Erythroblast (primary cell): ENCODE measurements at regions not wholly inside any gene's neighbourhood (a gene's known extent, or its start where the extent isn't known, plus 50 kb on each side); places are given as distances from the start of the nearest gene placed in this dataset.

ENCODE experiments used
- DNase-seq, 2 experiments: peaks; one replicate each; lab custom pipeline; 2025; lab: John Stamatoyannopoulos, UW
- GATA1 ChIP-seq: IDR thresholded peaks from 2 replicates; pipeline ENCODE4 v1.6.1; 2011; ENCODE audit warnings: low read depth, mild to moderate bottlenecking, control low read depth, low read length, moderate library complexity
- POLR2A ChIP-seq: IDR thresholded peaks from 2 replicates; pipeline ENCODE4 v1.6.1; 2011; ENCODE audit warnings: mild to moderate bottlenecking, low read length

DNA sequence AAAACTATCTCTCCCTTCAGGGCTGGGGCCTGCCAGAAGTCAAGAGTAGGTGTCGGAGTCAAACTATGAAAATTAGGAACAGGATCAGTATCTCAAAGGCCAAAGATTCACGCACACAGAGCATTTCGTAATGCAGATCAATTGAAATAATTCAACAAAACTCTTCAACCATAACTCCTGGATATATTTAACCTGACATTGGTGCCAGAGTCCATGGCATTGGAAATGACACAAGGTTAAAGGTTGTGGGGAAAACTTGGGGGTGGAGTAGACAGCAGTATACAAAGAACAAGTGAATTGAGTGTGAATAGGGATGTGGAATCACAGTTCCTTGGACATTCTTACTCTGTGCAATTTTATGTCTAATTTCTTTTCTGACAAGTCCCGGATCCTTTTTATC lies 788.0 kb upstream of the GYPC start:
- TF ChIP-seq POLR2A (no peak), GATA1 (no peak)
- no peak for DNase-seq

DNA sequence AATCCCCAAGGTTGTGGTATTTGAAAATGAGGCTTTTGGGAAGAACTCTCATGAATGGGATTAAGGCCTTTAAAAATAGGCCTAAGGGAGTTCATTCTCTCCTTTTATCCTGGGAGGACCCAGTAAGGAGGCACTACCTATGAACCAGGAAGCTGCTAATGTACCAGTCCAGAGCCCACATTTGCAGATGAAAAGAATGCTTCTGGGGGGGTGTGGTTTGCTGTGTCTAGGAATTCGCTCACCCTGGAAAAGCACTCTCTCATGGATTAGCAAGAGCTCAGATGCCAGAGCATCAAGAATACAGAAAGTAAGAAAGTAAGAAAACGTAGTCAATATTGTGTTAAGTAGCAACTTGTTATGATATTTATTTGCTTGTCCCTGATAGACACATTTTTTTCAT lies 785.7 kb upstream of the GYPC start:
- no peak for DNase-seq
- no peak for TF ChIP-seq GATA1
- TF ChIP-seq POLR2A = no peak

DNA sequence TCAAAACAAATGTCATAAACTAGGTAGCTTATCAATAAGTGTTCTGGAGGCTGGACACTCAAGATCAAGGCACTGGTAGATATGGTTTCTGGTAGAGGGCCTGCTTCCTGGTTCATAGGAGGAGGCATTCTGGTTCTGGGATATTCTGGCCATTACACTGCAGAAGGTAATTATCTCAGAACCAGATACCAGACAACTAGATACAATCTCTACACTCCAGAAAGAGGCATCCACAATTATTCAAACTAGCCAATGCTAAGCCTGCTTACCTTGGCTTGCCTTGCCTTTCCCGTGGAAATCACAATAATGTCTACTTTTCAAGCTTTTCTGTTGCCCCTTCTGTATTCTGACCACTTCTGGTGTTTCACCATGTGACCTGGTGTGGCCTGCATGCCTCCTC lies 785.2 kb upstream of the GYPC start:
- TF ChIP-seq POLR2A (no peak), GATA1 (no peak)
- DNase-seq = no peak

DNA sequence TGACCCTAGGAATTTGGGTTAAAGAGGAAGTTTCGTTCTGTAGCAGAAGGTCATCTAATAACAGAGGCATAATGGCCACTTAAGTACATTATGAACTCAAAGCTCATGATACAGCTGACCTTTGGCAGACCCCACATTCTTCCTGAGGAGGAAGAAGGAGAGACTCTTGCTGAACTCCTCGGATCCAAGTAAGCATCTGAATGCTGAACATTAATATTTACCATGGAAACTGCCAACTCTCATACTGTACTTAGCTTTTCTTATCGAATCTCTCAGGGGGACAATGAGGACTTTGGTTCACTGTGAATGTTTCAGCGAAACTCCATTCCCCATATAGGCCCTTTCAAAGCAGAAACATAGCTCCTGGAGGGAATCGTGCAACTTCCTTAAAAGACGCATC lies 781.4 kb upstream of the GYPC start:
- TF ChIP-seq GATA1 (no peak), POLR2A (no peak)
- DNase-seq = no peak

DNA sequence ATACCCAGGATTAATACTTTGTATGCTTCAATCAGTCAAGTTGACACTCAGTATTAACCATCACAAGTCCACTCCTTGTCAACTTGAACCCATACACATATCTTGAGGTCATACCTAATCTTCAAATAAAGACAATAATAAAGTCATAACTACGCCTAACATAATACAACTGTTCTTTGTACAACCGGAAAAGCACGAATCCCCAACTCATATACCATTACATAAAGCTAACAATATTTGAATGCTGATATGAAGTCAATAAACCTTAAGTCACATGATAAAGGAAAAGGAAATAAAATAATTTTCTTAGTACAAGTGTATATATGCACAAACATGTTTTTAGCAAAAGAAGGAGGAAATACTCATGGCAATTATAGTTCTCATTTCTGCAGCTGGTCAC lies 770.6 kb upstream of the GYPC start:
- no peak for TF ChIP-seq GATA1
- TF ChIP-seq POLR2A = no peak
- DNase-seq = no peak

DNA sequence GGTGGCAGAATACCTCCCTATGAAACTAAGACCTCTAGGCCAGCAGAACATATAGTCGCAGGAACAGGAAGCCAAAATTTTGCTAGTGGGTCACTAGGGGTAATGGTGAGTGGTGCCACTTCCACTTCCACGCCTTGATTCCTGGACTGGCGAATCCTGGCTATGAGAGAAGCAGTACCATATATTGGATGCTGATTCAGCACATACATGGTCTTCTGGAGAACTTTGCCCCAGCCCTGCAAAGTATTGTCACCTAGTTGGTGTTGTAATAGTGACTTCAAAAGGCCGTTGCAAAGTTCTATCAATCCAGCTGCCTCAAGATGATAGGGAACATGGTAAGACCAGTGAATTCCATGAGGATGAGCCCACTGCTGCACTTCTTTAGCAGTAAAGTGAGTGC lies 769.8 kb upstream of the GYPC start:
- TF ChIP-seq POLR2A (no peak), GATA1 (no peak)
- no peak for DNase-seq

DNA sequence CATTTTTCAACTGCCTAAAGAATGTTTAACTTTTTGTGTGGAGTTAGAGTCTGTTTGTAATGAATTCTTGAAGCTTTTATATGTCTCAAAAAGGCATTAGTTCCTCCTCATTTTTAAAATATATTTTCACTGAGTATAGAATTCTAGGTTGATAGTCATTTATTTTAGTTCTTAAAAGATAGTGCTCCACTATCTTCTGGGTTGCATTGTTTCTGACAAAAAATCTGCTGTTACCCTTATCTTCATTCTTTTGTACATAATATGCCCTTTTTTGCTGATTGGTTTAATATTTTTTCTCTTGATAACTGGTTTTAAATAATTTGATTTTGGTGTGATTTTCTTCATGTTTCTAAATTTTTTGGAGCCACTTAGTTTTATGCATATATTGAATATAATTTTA lies 754.7 kb upstream of the GYPC start:
- no peak for TF ChIP-seq POLR2A
- TF ChIP-seq GATA1 = no peak
- DNase-seq = no peak

DNA sequence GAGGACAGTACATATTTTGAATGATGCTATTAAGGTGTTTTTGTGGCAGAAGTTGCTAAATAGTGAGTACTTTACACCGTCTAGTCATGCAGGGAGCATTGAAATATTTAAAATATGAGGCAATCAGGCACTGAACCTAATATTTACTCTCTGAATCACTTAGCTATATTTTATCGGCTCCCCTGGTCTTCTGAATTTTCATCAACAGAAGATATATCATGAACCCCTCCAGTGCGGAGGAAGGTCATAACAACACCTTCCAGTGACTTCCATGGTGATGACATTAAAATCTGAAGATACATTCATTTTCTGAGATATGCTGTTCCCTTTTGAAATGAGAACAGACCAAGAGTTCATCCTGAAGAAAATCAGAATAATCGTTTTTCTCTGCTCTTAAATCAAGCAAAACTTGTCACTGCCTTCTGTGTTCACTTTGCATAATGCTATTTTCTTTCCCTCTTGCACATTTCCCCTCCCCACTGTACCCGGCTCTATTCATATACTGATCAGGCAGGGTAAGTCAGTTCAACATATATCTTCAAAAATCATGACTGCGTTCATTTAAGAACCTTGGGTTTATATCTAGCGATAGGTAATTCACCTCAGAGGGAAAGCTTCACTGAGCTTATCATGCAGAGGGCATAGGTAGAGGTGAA lies 729.9 kb upstream of the GYPC start:
- TF ChIP-seq GATA1 = no peak
- TF ChIP-seq POLR2A = no peak
- DNase-seq = no peak

DNA sequence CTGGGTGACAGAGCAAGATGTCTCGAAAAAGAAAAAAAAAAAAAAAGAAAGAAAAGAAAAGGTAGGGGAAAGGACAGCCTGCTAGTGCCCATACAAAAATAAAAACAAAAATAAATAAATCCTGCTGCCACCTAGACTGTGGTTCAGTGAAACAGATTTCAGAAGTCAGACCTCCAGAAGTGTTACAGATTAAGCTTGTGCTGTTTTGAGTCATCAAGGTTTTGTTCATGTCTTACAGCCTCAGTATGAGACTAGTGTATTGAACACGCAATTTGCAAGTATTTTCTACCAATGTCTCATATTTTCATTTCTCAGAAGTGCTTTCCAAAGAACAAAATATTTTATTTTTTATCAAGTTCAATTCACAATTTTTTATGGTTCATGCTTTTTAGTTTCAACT lies 720.4 kb upstream of the GYPC start:
- TF ChIP-seq POLR2A (no peak), GATA1 (no peak)

DNA sequence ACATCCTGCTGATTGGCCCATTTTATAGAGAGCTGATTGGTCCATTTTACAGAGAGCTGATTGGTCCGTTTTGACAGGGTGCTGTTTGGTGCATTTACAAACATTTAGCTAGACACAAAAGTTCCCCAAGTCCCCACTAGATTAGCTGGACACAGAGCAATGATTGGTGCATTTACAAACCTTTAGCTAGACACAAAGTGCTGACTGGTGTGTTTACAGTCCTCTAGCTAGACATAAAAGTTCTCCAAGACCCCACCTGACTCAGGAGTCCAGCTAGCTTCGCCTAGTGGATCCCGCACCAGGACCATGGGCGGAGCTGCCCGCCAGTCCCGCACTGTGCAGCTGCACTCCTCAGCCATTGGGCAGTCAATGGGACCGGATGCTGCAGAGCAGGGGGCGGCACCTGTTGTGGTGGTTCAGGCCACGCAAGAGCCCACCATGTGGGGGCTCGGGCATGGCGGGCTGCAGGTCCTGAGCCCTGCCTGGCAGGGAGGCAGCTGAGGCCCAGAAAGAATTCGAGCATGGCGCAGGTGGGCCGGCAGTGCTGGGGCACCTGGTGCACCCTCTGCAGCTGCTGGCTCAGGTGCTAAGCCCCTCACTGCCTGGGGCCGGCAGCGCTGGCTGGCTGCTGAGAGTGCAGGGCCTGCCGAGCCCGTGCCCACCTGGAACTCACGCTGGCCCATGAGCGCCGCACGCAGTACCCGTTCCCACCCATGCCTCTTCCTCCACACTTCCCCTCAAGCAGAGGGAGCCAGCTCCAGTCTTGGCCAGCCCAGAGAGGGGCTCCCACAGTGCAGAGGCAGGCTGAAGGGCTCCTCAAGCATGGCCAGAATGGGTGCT lies 713.2 kb upstream of the GYPC start:
- TF ChIP-seq GATA1 (no peak), POLR2A (no peak)
- no peak for DNase-seq

More for the DNA sequence above, 720.4 kb upstream of the GYPC start:
- no peak for DNase-seq

DNA sequence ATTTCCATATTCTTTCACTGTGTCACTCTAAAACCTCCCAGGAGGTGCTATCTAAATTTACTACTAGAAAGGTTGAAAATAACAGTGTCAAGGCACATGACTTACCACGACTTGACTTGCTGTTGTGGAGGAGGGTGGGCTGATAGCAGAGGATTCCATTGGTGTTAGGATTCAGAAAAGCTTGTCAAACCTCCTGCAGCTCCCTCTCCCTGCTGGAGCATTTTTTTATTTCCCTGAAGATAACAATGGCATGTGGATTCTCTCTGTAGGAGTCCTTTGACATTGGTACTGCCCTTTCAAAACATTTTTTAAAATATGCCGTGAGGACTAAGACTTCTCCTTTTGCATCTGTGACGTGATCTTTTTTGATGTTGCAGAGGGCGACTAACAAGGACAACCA lies 696.9 kb upstream of the GYPC start:
- no peak for DNase-seq
- no peak for TF ChIP-seq GATA1
- TF ChIP-seq POLR2A = no peak

DNA sequence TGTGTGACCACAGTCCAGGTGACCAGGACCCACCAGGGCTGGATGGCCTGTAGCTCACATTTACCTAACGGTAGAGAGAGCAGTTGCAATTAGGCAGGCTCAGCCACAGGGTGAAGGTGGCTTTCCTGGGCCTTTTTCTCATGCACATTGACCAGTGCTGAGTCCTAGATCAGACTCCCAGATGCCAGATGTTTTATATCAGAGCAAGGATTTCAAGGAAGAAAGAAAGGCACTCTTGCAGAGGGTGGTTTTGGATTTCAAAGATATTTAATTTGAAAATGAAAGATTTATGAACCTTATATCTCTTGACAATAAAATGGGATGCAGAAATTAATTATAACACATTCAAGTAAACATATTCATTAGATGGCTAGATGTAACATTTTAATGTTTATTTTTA lies 694.2 kb upstream of the GYPC start:
- TF ChIP-seq POLR2A = no peak
- no peak for TF ChIP-seq GATA1
- DNase-seq = no peak

DNA sequence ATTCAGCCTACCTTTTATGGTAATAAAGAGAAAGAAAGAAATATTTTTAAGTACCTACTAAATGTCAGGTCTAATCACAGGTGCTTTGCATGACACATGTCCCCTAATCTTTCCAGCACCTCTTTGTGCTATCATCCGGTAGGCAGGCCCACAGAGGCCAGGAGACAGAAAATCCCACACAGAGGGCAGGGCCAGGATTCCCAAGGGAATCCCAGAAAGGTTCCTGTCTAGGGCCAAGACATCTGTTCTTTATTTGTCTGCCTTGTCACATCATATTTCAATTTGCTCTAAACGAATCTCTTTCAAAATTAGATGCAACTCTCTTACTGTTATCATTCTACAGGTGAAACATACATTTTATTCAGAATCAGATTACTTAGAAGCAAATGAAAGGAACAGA lies 676.1 kb upstream of the GYPC start:
- TF ChIP-seq GATA1 = no peak
- no peak for TF ChIP-seq POLR2A
- DNase-seq = no peak

DNA sequence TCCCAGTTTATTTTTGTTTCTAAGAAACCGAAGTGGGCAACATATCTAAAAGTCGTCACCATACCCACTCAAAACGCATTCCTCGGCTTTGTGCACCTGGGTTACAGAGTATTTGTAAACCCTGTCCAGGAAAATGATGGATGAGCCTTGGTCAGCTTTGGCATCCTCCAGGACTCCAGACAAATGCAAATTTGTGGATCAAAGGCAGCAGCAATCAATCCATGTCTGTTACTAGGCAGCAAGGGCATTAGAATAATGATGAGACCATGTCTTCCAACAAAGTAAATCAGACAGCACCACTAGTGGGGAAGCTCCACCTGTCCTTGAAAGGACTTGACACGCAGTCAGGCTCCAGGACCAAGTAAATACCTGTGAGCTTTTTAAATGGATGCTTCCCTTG lies 672.6 kb upstream of the GYPC start:
- DNase-seq = no peak
- TF ChIP-seq POLR2A = no peak
- TF ChIP-seq GATA1 = no peak

DNA sequence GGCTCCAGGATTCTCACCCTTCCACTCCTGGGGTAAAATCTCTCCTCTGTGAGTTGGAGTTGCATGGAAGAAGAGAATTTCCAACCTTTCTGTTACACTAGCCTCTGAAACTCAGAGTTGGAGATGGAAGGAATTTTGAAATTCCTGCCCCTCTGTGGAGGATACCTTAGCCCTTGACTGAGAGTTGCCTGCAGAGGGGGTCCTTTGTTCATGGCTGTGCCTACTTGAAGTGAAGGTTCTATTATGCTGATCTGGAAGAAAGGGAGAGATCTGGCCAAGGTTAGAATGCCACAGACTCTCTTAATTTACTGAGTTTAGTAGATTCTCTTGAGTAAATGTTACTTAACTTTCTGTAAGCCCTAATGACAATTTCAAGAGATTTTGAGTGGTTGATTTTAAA lies 626.6 kb upstream of the GYPC start:
- no peak for DNase-seq
- TF ChIP-seq GATA1 = no peak
- no peak for TF ChIP-seq POLR2A

DNA sequence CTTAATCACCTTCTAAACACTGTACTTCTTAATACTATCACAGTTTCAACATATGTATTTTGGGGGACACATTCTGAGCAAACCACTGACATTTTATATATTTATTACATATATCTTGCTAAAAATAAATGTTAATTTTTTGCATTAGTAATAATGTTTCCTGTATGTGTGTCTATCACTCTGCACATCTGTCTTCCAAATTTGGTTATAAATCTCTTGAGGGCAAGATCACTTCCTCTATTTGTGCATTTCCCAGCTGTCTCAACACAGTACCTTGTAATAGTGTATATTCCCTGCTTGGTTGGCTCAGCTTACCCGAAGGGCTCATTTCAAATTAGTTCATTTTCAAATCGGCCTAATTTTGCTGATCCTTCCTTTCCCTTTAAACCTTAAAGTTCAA lies 617.1 kb upstream of the GYPC start:
- TF ChIP-seq GATA1 (no peak), POLR2A (no peak)
- DNase-seq = no peak
